ENCODE measurements at regions not wholly inside any gene's neighbourhood (a gene's known extent, or its start where the extent isn't known, plus 50 kb on each side); places are given as distances from the start of the nearest gene placed in this dataset.
A peak's percentile ranks its signal among the peaks of the same experiment; 100 is the strongest.

DNA sequence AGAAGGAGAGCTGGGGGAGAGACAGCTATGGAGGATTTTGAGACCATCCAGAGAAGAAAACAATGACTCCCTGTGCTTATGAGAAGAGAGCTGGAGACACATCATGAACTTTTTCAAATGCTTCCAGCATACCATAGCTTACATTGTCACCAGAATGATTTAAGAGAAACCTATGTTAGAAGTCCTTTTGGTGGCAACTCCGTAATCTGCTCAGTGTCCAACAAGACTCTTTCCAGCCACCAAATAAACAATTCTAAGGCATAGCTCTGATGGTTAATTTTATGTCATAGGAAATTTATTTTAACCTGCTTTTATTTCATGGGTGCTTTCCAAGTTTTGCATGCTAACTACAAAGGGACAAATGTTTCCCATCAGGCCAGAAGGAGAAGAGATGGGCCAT lies 200.3 kb upstream of the MCTP2 start:
- H3K4me1 Mint-ChIP-seq (ENCODE audit: low read depth) = peaks cover 69% of the 10 kb centered on the region
- no peaks in the 10 kb centered on the region for H3K36me3 Mint-ChIP-seq (ENCODE audit: low read depth)
- no peak for DNase-seq
- no peaks in the 10 kb centered on the region for H3K27me3 Mint-ChIP-seq (ENCODE audit: insufficient read depth)
- no peak overlapping the region for H3K27ac Mint-ChIP-seq
- TF ChIP-seq, protein P1, sequence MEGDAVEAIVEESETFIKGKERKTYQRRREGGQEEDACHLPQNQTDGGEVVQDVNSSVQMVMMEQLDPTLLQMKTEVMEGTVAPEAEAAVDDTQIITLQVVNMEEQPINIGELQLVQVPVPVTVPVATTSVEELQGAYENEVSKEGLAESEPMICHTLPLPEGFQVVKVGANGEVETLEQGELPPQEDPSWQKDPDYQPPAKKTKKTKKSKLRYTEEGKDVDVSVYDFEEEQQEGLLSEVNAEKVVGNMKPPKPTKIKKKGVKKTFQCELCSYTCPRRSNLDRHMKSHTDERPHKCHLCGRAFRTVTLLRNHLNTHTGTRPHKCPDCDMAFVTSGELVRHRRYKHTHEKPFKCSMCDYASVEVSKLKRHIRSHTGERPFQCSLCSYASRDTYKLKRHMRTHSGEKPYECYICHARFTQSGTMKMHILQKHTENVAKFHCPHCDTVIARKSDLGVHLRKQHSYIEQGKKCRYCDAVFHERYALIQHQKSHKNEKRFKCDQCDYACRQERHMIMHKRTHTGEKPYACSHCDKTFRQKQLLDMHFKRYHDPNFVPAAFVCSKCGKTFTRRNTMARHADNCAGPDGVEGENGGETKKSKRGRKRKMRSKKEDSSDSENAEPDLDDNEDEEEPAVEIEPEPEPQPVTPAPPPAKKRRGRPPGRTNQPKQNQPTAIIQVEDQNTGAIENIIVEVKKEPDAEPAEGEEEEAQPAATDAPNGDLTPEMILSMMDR (IDR thresholded peaks at IDR 0.05) = no peak
- no peaks in the 10 kb centered on the region for H3K9me3 Mint-ChIP-seq
- no peak overlapping the region for H3K4me3 Mint-ChIP-seq

DNA sequence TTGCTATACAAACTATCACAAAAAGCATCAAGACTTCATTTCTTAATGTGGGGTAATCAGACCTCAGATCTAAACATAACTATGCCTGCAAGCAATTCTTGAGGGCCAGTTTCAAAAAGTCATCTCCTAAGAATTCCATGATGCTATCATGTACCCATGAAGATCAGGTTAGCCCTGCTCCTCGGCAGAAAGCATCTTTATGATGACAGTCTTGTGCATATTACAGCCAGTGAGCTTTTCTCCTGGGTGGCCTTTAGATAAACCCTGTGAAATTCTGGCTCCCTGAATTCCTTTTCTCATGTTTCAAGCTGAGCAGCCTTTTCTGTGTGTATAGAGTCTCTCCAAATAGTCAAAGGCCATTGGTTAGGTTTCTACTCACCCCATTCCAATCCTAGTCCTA lies 201.9 kb upstream of the MCTP2 start:
- no peaks in the 10 kb centered on the region for H3K9me3 Mint-ChIP-seq
- no peaks in the 10 kb centered on the region for H3K27me3 Mint-ChIP-seq (ENCODE audit: insufficient read depth)
- peaks cover 65% of the 10 kb centered on the region for H3K4me1 Mint-ChIP-seq (ENCODE audit: low read depth)
- peak overlapping the region; percentile 34 for H3K27ac Mint-ChIP-seq
- H3K36me3 Mint-ChIP-seq (ENCODE audit: low read depth) = no peaks in the 10 kb centered on the region
- no peak overlapping the region for H3K4me3 Mint-ChIP-seq
- TF ChIP-seq, protein P1 (IDR thresholded peaks at IDR 0.05) = no peak
- DNase-seq = peak; percentile 93

DNA sequence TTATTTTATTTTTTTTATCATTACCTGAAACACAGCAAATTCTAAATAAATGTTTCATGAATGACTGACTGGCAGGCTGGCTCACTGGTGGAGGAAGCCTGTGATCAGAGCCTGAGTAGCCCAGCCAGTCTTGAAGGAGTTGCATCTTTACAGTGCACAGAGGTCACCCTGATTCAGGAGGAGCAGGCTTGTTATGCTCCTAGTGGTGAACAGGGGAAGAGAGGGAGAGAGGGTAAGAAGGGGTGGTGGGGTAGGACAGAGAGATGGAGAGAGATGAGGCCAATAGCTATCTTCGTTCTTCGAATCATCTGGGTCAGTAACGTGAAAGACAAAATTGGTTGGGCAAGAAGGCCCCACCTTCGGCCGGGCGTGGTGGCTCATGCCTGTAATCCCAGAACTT lies 202.6 kb upstream of the MCTP2 start:
- no peak overlapping the region for H3K4me3 Mint-ChIP-seq
- DNase-seq = no peak
- H3K27ac Mint-ChIP-seq = no peak overlapping the region
- H3K36me3 Mint-ChIP-seq (ENCODE audit: low read depth) = no peaks in the 10 kb centered on the region
- TF ChIP-seq, protein P1 (IDR thresholded peaks at IDR 0.05) = peak; percentile 43
- no peaks in the 10 kb centered on the region for H3K9me3 Mint-ChIP-seq
- peaks cover 65% of the 10 kb centered on the region for H3K4me1 Mint-ChIP-seq (ENCODE audit: low read depth)
- H3K27me3 Mint-ChIP-seq (ENCODE audit: insufficient read depth) = no peaks in the 10 kb centered on the region

DNA sequence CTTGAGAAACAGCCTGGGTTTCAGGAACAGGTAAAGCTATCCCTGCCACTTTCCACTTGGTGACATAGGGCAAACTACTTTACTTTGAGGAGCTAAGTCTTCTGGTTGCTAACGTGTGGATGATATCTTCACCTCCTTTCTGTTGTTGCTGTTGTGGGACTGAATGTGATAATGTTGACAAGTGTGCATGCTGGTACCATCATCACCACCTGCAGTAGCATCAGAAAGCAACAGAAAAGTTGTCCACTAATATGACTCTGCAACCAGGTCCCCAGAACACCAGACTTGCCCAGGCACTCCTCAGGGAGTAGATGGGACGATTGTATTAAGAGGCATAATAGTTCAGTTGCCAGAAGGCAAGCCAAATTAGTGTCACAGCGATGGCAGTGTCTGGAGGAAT lies 203.2 kb upstream of the MCTP2 start:
- Mint-ChIP-seq H3K27ac (no peak overlapping the region), H3K36me3 (ENCODE audit: low read depth) (no peaks in the 10 kb centered on the region), H3K27me3 (ENCODE audit: insufficient read depth) (no peaks in the 10 kb centered on the region), H3K4me1 (ENCODE audit: low read depth) (peaks cover 70% of the 10 kb centered on the region), H3K4me3 (no peak overlapping the region), H3K9me3 (no peaks in the 10 kb centered on the region)
- no peak for DNase-seq
- TF ChIP-seq, protein P1 (IDR thresholded peaks at IDR 0.05) = no peak

DNA sequence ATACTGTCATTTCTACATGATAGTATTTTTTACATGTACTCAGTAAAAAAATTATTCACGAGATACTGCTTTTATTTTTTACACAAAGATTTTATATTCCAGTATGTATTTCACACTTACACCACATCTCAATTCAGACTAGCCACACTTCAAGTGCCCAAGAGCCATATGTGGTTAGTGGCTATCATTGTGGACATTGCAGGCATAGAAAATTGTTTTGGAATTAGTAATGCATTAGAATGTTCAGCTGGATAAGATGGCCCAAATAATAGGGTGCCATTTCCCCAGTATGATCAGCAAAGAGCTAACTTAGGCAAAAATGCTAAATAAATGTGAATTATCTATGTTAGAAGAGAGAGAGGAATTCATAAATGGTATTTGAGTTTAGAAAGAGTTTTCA lies 203.8 kb upstream of the MCTP2 start:
- no peaks in the 10 kb centered on the region for H3K27me3 Mint-ChIP-seq (ENCODE audit: insufficient read depth)
- TF ChIP-seq, protein P1 (IDR thresholded peaks at IDR 0.05) = no peak
- peak; percentile 15 for DNase-seq
- H3K27ac Mint-ChIP-seq = no peak overlapping the region
- H3K9me3 Mint-ChIP-seq = no peaks in the 10 kb centered on the region
- no peaks in the 10 kb centered on the region for H3K36me3 Mint-ChIP-seq (ENCODE audit: low read depth)
- H3K4me1 Mint-ChIP-seq (ENCODE audit: low read depth) = peaks cover 70% of the 10 kb centered on the region
- no peak overlapping the region; the same call in 1 of the 2 replicates for H3K4me3 Mint-ChIP-seq
